ENCODE measurements at regions not wholly inside any gene's neighbourhood (a gene's known extent, or its start where the extent isn't known, plus 50 kb on each side); places are given as distances from the start of the nearest gene placed in this dataset.

- H3K9me3 Mint-ChIP-seq, result peaks cover 7% of the 10 kb centered on the region
- no peak overlapping the region for H3K27ac ChIP-seq (ENCODE audit: low read depth, low read length)
- peaks cover 15% of the 10 kb centered on the region for H3K9me3 ChIP-seq (ENCODE audit: control insufficient read depth, low read length)
- H3K36me3 Mint-ChIP-seq (ENCODE audit: low read depth), result no peaks in the 10 kb centered on the region
- peaks cover 34% of the 10 kb centered on the region for H3K4me1 Mint-ChIP-seq
- H3K27me3 Mint-ChIP-seq (ENCODE audit: insufficient read depth), result no peaks in the 10 kb centered on the region
- peak; percentile 50 for DNase-seq
- H3K9ac ChIP-seq (ENCODE audit: extremely low read depth, low read length, poor library complexity, severe bottlenecking), result no peak overlapping the region
- 76 to 78% methylated on average over 3 to 5 of the region's 5 CpGs for WGBS, 2 experiments (ENCODE audit: insufficient coverage in 1 of 2, insufficient read length in 1 of 2)
- no peaks in the 10 kb centered on the region for H3K36me3 ChIP-seq (ENCODE audit: control insufficient read depth, insufficient read depth, low read length)
- no peaks in the 10 kb centered on the region for H3K27me3 ChIP-seq (ENCODE audit: control insufficient read depth, insufficient read depth, low read length, poor library complexity, severe bottlenecking)
- H3K4me3 Mint-ChIP-seq, result no peak overlapping the region
- TF ChIP-seq CTCF (conservative IDR thresholded peaks at IDR 0.05), result no peak
- H3K4me1 ChIP-seq (ENCODE audit: control insufficient read depth, insufficient read depth, low read length), result peaks cover 12% of the 10 kb centered on the region
- H3K4me3 ChIP-seq (ENCODE audit: low read length), result no peak overlapping the region
- peak overlapping the region; percentile 42 for H3K27ac Mint-ChIP-seq
Observed at GRCh38 chr5:158380661-158381060, 521.7 kb upstream of the CLINT1 start.

GRCh38 chr5:158378931-158379330 lies 520.0 kb upstream of the CLINT1 start:
- TF ChIP-seq CTCF (conservative IDR thresholded peaks at IDR 0.05), result no peak
- peaks cover 12% of the 10 kb centered on the region for H3K4me1 ChIP-seq (ENCODE audit: control insufficient read depth, insufficient read depth, low read length)
- H3K4me3 ChIP-seq (ENCODE audit: low read length), result no peak overlapping the region
- H3K4me3 Mint-ChIP-seq, result no peak overlapping the region
- no peaks in the 10 kb centered on the region for H3K36me3 ChIP-seq (ENCODE audit: control insufficient read depth, insufficient read depth, low read length)
- no peaks in the 10 kb centered on the region for H3K27me3 ChIP-seq (ENCODE audit: control insufficient read depth, insufficient read depth, low read length, poor library complexity, severe bottlenecking)
- 60 to 93% methylated on average over 3 to 4 of the region's 4 CpGs for whole genome bisulfite sequencing, 2 experiments (ENCODE audit: insufficient coverage in 1 of 2, insufficient read length in 1 of 2)
- no peak overlapping the region for H3K27ac Mint-ChIP-seq
- DNase-seq, result no peak
- H3K36me3 Mint-ChIP-seq (ENCODE audit: low read depth), result no peaks in the 10 kb centered on the region
- H3K27ac ChIP-seq (ENCODE audit: low read depth, low read length), result no peak overlapping the region
- H3K9me3 ChIP-seq (ENCODE audit: control insufficient read depth, low read length), result peaks cover 15% of the 10 kb centered on the region
- H3K27me3 Mint-ChIP-seq (ENCODE audit: insufficient read depth), result no peaks in the 10 kb centered on the region
- peaks cover 3% of the 10 kb centered on the region for H3K9me3 Mint-ChIP-seq
- H3K4me1 Mint-ChIP-seq, result peaks cover 34% of the 10 kb centered on the region
- no peak overlapping the region for H3K9ac ChIP-seq (ENCODE audit: extremely low read depth, low read length, poor library complexity, severe bottlenecking)

GRCh38 chr5:158376679-158377078 lies 517.7 kb upstream of the CLINT1 start:
- Mint-ChIP-seq H3K27me3 (ENCODE audit: insufficient read depth) (no peaks in the 10 kb centered on the region), H3K9me3 (peaks cover 3% of the 10 kb centered on the region), H3K27ac (no peak overlapping the region), H3K36me3 (ENCODE audit: low read depth) (no peaks in the 10 kb centered on the region), H3K4me1 (peaks cover 25% of the 10 kb centered on the region), H3K4me3 (no peak overlapping the region)
- Histone ChIP-seq H3K4me1 (ENCODE audit: control insufficient read depth, insufficient read depth, low read length) (peaks cover 12% of the 10 kb centered on the region), H3K9me3 (ENCODE audit: control insufficient read depth, low read length) (peaks cover 15% of the 10 kb centered on the region), H3K9ac (ENCODE audit: extremely low read depth, low read length, poor library complexity, severe bottlenecking) (no peak overlapping the region), H3K27ac (ENCODE audit: low read depth, low read length) (no peak overlapping the region), H3K4me3 (ENCODE audit: low read length) (no peak overlapping the region), H3K27me3 (ENCODE audit: control insufficient read depth, insufficient read depth, low read length, poor library complexity, severe bottlenecking) (no peaks in the 10 kb centered on the region), H3K36me3 (ENCODE audit: control insufficient read depth, insufficient read depth, low read length) (no peaks in the 10 kb centered on the region)
- no peak for TF ChIP-seq CTCF (conservative IDR thresholded peaks at IDR 0.05)
- no peak for DNase-seq

All from endodermal cell (in vitro differentiated cells).